Ectodermal cell (in vitro differentiated cells): ENCODE measurements at regions not wholly inside any gene's neighbourhood (a gene's known extent, or its start where the extent isn't known, plus 50 kb on each side); places are given as distances from the start of the nearest gene placed in this dataset.

Experiments
- H3K27ac ChIP-seq: 2 replicates; pipeline ENCODE4 v1.7.0; 2013; ENCODE audit warnings: mild to moderate bottlenecking, low read depth, low read length; ENCODE audit not compliant: insufficient read depth, poor library complexity, severe bottlenecking
- H3K27me3 ChIP-seq: 2 replicates; pipeline ENCODE4 v1.7.0; 2013; ENCODE audit warnings: mild to moderate bottlenecking, low read length; ENCODE audit not compliant: insufficient read depth, control insufficient read depth, poor library complexity, severe bottlenecking
- H3K36me3 ChIP-seq: one replicate; pipeline ENCODE4 v1.7.0; 2013; ENCODE audit warnings: low read length; ENCODE audit not compliant: control insufficient read depth, insufficient read depth
- H3K4me1 ChIP-seq: one replicate; pipeline ENCODE4 v1.7.0; 2013; ENCODE audit warnings: low read length; ENCODE audit not compliant: control insufficient read depth, insufficient read depth
- H3K4me3 ChIP-seq: 2 replicates; pipeline ENCODE4 v1.7.0; 2013; ENCODE audit warnings: low read depth, low read length, control low read depth; ENCODE audit not compliant: insufficient read depth
- H3K9me3 ChIP-seq: 2 replicates; pipeline ENCODE4 v1.7.0; 2013; ENCODE audit warnings: mild to moderate bottlenecking, low read length, moderate library complexity; ENCODE audit not compliant: control insufficient read depth
- WGBS, 2 experiments: methylation state at CpG; one replicate each; pipeline ENCODE4 v1.1.7; 2013; ENCODE audit warnings: missing lambda C conversion rate in 2 of 2; 5-methylcytosine and 5-hydroxymethylcytosine counted together

- H3K4me3 ChIP-seq = no peak overlapping the region
- no peaks in the 10 kb centered on the region for H3K9me3 ChIP-seq
- 90 to 100% methylated on average over 3 of the region's 3 CpGs for whole genome bisulfite sequencing, 2 experiments
These were observed 69.3 kb upstream of the STMND1 start for GRCh38 chr6:17032590-17032987.

GRCh38 chr6:17031961-17032360 lies 69.9 kb upstream of the STMND1 start:
- Histone ChIP-seq H3K36me3 (no peaks in the 10 kb centered on the region), H3K27me3 (no peaks in the 10 kb centered on the region), H3K9me3 (no peaks in the 10 kb centered on the region), H3K27ac (no peak overlapping the region), H3K4me1 (no peaks in the 10 kb centered on the region), H3K4me3 (no peak overlapping the region)
- WGBS, 2 experiments = 92 to 93% methylated on average over 19 of the region's 19 CpGs

More at GRCh38 chr6:17032590-17032987, 69.3 kb upstream of the STMND1 start:
- no peaks in the 10 kb centered on the region for H3K4me1 ChIP-seq
- H3K27me3 ChIP-seq = no peaks in the 10 kb centered on the region
- H3K27ac ChIP-seq = no peak overlapping the region
- H3K36me3 ChIP-seq = no peaks in the 10 kb centered on the region

- Histone ChIP-seq H3K9me3 (no peaks in the 10 kb centered on the region), H3K27ac (no peak overlapping the region), H3K4me3 (no peak overlapping the region), H3K27me3 (no peaks in the 10 kb centered on the region), H3K4me1 (no peaks in the 10 kb centered on the region), H3K36me3 (no peaks in the 10 kb centered on the region)
- WGBS, 2 experiments = 86 to 97% methylated on average over 1 of the region's 1 CpG
These were observed 74.4 kb upstream of the STMND1 start for GRCh38 chr6:17027441-17027840.

GRCh38 chr6:17022604-17023003 lies 79.2 kb upstream of the STMND1 start:
- Histone ChIP-seq H3K4me1 (no peaks in the 10 kb centered on the region), H3K36me3 (no peaks in the 10 kb centered on the region), H3K4me3 (no peak overlapping the region), H3K27ac (no peak overlapping the region), H3K9me3 (no peaks in the 10 kb centered on the region), H3K27me3 (no peaks in the 10 kb centered on the region)
- 96 to 97% methylated on average over 3 of the region's 3 CpGs for WGBS, 2 experiments

GRCh38 chr6:17021539-17021889 lies 80.3 kb upstream of the STMND1 start:
- 93 to 96% methylated on average over 5 of the region's 5 CpGs for WGBS, 2 experiments

GRCh38 chr6:17020889-17021538 lies 80.8 kb upstream of the STMND1 start:
- H3K27me3 ChIP-seq = no peaks in the 10 kb centered on the region
- WGBS, 2 experiments = 79 to 80% methylated on average over 3 of the region's 3 CpGs
- H3K4me1 ChIP-seq = no peaks in the 10 kb centered on the region
- no peaks in the 10 kb centered on the region for H3K36me3 ChIP-seq
- no peaks in the 10 kb centered on the region for H3K9me3 ChIP-seq
- H3K4me3 ChIP-seq = no peak overlapping the region
- no peak overlapping the region for H3K27ac ChIP-seq

More at GRCh38 chr6:17021539-17021889, 80.3 kb upstream of the STMND1 start:
- H3K9me3 ChIP-seq = no peaks in the 10 kb centered on the region
- no peaks in the 10 kb centered on the region for H3K27me3 ChIP-seq
- no peak overlapping the region for H3K4me3 ChIP-seq
- H3K27ac ChIP-seq = no peak overlapping the region
- H3K4me1 ChIP-seq = no peaks in the 10 kb centered on the region
- no peaks in the 10 kb centered on the region for H3K36me3 ChIP-seq

- no peak overlapping the region for H3K27ac ChIP-seq
- H3K27me3 ChIP-seq = no peaks in the 10 kb centered on the region
- no peaks in the 10 kb centered on the region for H3K9me3 ChIP-seq
- no peaks in the 10 kb centered on the region for H3K4me1 ChIP-seq
- H3K36me3 ChIP-seq = no peaks in the 10 kb centered on the region
- no peak overlapping the region for H3K4me3 ChIP-seq
- WGBS, 2 experiments = 90 to 97% methylated on average over 2 to 4 of the region's 5 CpGs
These were observed 83.4 kb upstream of the STMND1 start for GRCh38 chr6:17018425-17018824.

- H3K4me3 ChIP-seq = no peak overlapping the region
- H3K27me3 ChIP-seq = no peaks in the 10 kb centered on the region
- H3K36me3 ChIP-seq = no peaks in the 10 kb centered on the region
- H3K9me3 ChIP-seq = no peaks in the 10 kb centered on the region
- no peak overlapping the region for H3K27ac ChIP-seq
- H3K4me1 ChIP-seq = no peaks in the 10 kb centered on the region
- WGBS, 2 experiments = 90 to 94% methylated on average over 10 of the region's 10 CpGs
These were observed 84.4 kb upstream of the STMND1 start for GRCh38 chr6:17017416-17017815.

- 81 to 83% methylated on average over 51 of the region's 51 CpGs for WGBS, 2 experiments
- H3K4me3 ChIP-seq = no peak overlapping the region
- no peaks in the 10 kb centered on the region for H3K27me3 ChIP-seq
- H3K4me1 ChIP-seq = no peaks in the 10 kb centered on the region
- no peaks in the 10 kb centered on the region for H3K36me3 ChIP-seq
- no peaks in the 10 kb centered on the region for H3K9me3 ChIP-seq
- no peak overlapping the region for H3K27ac ChIP-seq
These were observed 86.1 kb upstream of the STMND1 start for GRCh38 chr6:17015551-17016381.

- WGBS, 2 experiments = 79 to 86% methylated on average over 4 of the region's 4 CpGs
- Histone ChIP-seq H3K27ac (no peak overlapping the region), H3K27me3 (no peaks in the 10 kb centered on the region), H3K36me3 (no peaks in the 10 kb centered on the region), H3K4me1 (no peaks in the 10 kb centered on the region), H3K4me3 (no peak overlapping the region), H3K9me3 (no peaks in the 10 kb centered on the region)
These were observed 86.7 kb upstream of the STMND1 start for GRCh38 chr6:17015144-17015543.
